HCT116 (cell line): ENCODE measurements at regions not wholly inside any gene's neighbourhood (a gene's known extent, or its start where the extent isn't known, plus 50 kb on each side); places are given as distances from the start of the nearest gene placed in this dataset.
"Not testable (repeated sequence)": the region's sequence is repeated elsewhere in the genome, so short reads cannot be mapped to it uniquely, and the experiment has no call there.

ENCODE experiments used
- ATAC-seq: fragments of 200-7000 bp; cut with Tn5 transposase; 2 replicates; pipeline ENCODE4 v1.9.1; 2020; ENCODE audit warnings: mild to moderate bottlenecking, moderate library complexity
- BruUV-seq: library from RNA; stranded (reverse); fragments of 400-500 nt; replicated peaks from 2 replicates; lab custom pipeline; 2021; lab: Mats Ljungman, UMichigan
- CTCF ChIA-PET: fragments of 300-600 bp; sonication (Branson Sonifier 250); formaldehyde crosslinking; loops from one replicate; lab custom pipeline; 2021; ENCODE audit warnings: antibody characterized with exemption; lab: Charles Lee
- POLR2A ChIA-PET: fragments of 300-600, 350-600 bp; sonication (Branson Sonifier 250); formaldehyde crosslinking; loops from one replicate; lab custom pipeline; 2021; ENCODE audit warnings: antibody characterized with exemption; lab: Charles Lee
- RAD21 ChIA-PET, 2 experiments: fragments of 300-600 bp; sonication (Branson Sonifier 250); formaldehyde crosslinking; loops; one replicate each; lab custom pipeline; 2023; ENCODE audit warnings: low total read pairs in 2 of 2; ENCODE audit not compliant: uncharacterized antibody in 2 of 2, unreplicated experiment in 2 of 2, low non-redundant PET in 1 of 2; lab: Charles Lee
- DNase-seq: peaks from one replicate; pipeline ENCODE4 v3.0.0-alpha.2; 2010; ENCODE audit warnings: low read depth, low spot score
- H2AFZ ChIP-seq: fragments of 200-600 bp; shearing (Covaris generic), sonication (generic); 2 replicates; pipeline ENCODE4 v1.6.1; 2017; ENCODE audit warnings: low read depth, mixed run types, mixed read lengths, antibody characterized with exemption, low read length; ENCODE audit not compliant: poor library complexity, severe bottlenecking
- H3K27ac ChIP-seq: 2 replicates; pipeline ENCODE4 v1.5.1; 2012; ENCODE audit warnings: low read depth, low read length
- H3K27me3 ChIP-seq: fragments of 200-600 bp; sonication (generic); 2 replicates; pipeline ENCODE4 v1.6.1; 2016; ENCODE audit warnings: mixed run types, low read length, mixed read lengths; ENCODE audit not compliant: insufficient read depth
- H3K36me3 ChIP-seq, 2 experiments: fragments of 200-500 bp in 1 of 2; fragments of 200-600 bp in 1 of 2; sonication (Bioruptor generic) in 1 of 2; sonication (generic) in 1 of 2; 2 replicates each; pipeline versions ENCODE4 v1.5.1 to v1.6.1; 2014 to 2016; ENCODE audit warnings: low read length in 2 of 2, inconsistent platforms in 1 of 2, mixed read lengths in 1 of 2, mixed run types in 1 of 2; ENCODE audit not compliant: insufficient read depth in 2 of 2, control insufficient read depth in 1 of 2
- H3K4me1 ChIP-seq, 2 experiments: fragments of 200-600 bp in 1 of 2; sonication (generic) in 1 of 2; 2 replicates each; pipeline versions ENCODE4 v1.5.1 to v1.6.1; 2012 to 2017; ENCODE audit warnings: low read length in 2 of 2, inconsistent platforms in 1 of 2, mild to moderate bottlenecking in 1 of 2, mixed read lengths in 1 of 2, mixed run types in 1 of 2, moderate library complexity in 1 of 2; ENCODE audit not compliant: insufficient read depth in 2 of 2, control insufficient read depth in 1 of 2
- H3K4me2 ChIP-seq: fragments of 200-600 bp; sonication (generic); 2 replicates; pipeline ENCODE4 v1.6.1; 2017; ENCODE audit warnings: mixed run types, low read length, mixed read lengths
- H3K4me3 ChIP-seq, 2 experiments: fragments of 200-600 bp in 1 of 2; sonication (generic) in 1 of 2; replicated peaks in 1 of 2; 2 replicates each; pipeline ENCODE4 v1.5.1; 2011 to 2016; ENCODE audit warnings: low read length in 2 of 2, control low read depth in 1 of 2, low read depth in 1 of 2, mild to moderate bottlenecking in 1 of 2, mixed read lengths in 1 of 2, mixed run types in 1 of 2
- H3K79me2 ChIP-seq: fragments of 200-600 bp; sonication (generic); 2 replicates; pipeline ENCODE4 v1.6.1; 2017; ENCODE audit warnings: mild to moderate bottlenecking, mixed run types, low read length, moderate library complexity, mixed read lengths; ENCODE audit not compliant: insufficient read depth
- H3K9ac ChIP-seq: fragments of 200-600 bp; sonication (generic); 2 replicates; pipeline ENCODE4 v1.6.1; 2016; ENCODE audit warnings: low read length, mixed read lengths
- H3K9me2 ChIP-seq: fragments of 200-600 bp; sonication (generic), shearing (Covaris generic); 2 replicates; pipeline ENCODE4 v1.6.1; 2017; ENCODE audit warnings: mixed run types, mild to moderate bottlenecking, moderate library complexity; ENCODE audit not compliant: insufficient read depth
- H3K9me3 ChIP-seq, 2 experiments: fragments of 200-500 bp in 1 of 2; fragments of 200-600 bp in 1 of 2; sonication (Bioruptor generic) in 1 of 2; sonication (generic) in 1 of 2; 2 replicates each; pipeline ENCODE4 v1.6.1; 2014 to 2017; ENCODE audit warnings: low read length in 2 of 2, mixed read lengths in 2 of 2, inconsistent platforms in 1 of 2, low read depth in 1 of 2, mild to moderate bottlenecking in 1 of 2, mixed run types in 1 of 2, moderate library complexity in 1 of 2; ENCODE audit not compliant: control insufficient read depth in 1 of 2, insufficient read depth in 1 of 2
- H4K20me1 ChIP-seq: fragments of 200-600 bp; sonication (generic), shearing (Covaris generic); 2 replicates; pipeline ENCODE4 v1.6.1; 2017; ENCODE audit warnings: mixed run types, mild to moderate bottlenecking, moderate library complexity; ENCODE audit not compliant: insufficient read depth
- CTCF ChIP-seq, 3 experiments: fragments of 200-600 bp in 1 of 3; sonication (generic) in 1 of 3; IDR thresholded peaks in 2 of 3; conservative IDR thresholded peaks in 1 of 3; 2 replicates each; pipeline ENCODE4 v1.5.1; 2012 to 2017; ENCODE audit warnings: low read depth in 2 of 3, low read length in 2 of 3, antibody characterized with exemption in 1 of 3, borderline replicate concordance in 1 of 3, control low read depth in 1 of 3, mild to moderate bottlenecking in 1 of 3, mixed read lengths in 1 of 3, mixed run types in 1 of 3, moderate library complexity in 1 of 3; ENCODE audit not compliant: insufficient read depth in 1 of 3
- EZH2 ChIP-seq: fragments of 200-600 bp; sonication (generic); IDR thresholded peaks from 2 replicates; pipeline ENCODE4 v1.6.1; 2017; ENCODE audit warnings: antibody characterized with exemption, mixed run types
- POLR2AphosphoS5 ChIP-seq: IDR thresholded peaks from 2 replicates; pipeline ENCODE4 v1.6.1; 2011; ENCODE audit warnings: mild to moderate bottlenecking, low read depth, low read length, moderate library complexity
- RAD21 ChIP-seq: IDR thresholded peaks from 2 replicates; pipeline ENCODE4 v1.6.1; 2012; ENCODE audit warnings: low read depth, mild to moderate bottlenecking
- intact Hi-C: fragments of 100-400 bp; cut with micrococcal nuclease; formaldehyde crosslinking; loops from 2 replicates; pipeline ENCODE4 v1.10.0; 2022

GRCh38 chr14:99037326-99037725 is 234.7 kb downstream of the BCL11B start:
- H3K9ac ChIP-seq, H3K27me3 ChIP-seq, H3K4me3 ChIP-seq, H3K9me3 ChIP-seq, H3K36me3 ChIP-seq, ATAC-seq, H4K20me1 ChIP-seq, H2AFZ ChIP-seq, H3K4me2 ChIP-seq, H3K27ac ChIP-seq, BruUV-seq, POLR2A ChIA-PET, H3K9me2 ChIP-seq, H3K79me2 ChIP-seq, DNase-seq: not testable (repeated sequence)
- RAD21 ChIA-PET = interaction anchor here in 1 of 2 experiments (0.6 kb wide), 1 partner anchor 193 kb away, joined by 3 read pairs; no protein-coding TSS in a partner anchor
- peaks cover 10 to 13% of the 10 kb centered on the region in 2 experiments for H3K4me1 ChIP-seq
- intact Hi-C loops = loop anchor here (5.0 kb wide), 1 partner anchor 235 kb away; the partner anchor contains the start of gene BCL11B
- CTCF ChIA-PET = interaction anchor here (1.0 kb wide), 1 partner anchor 181 kb away, joined by 3 read pairs; no protein-coding TSS in a partner anchor

DNA sequence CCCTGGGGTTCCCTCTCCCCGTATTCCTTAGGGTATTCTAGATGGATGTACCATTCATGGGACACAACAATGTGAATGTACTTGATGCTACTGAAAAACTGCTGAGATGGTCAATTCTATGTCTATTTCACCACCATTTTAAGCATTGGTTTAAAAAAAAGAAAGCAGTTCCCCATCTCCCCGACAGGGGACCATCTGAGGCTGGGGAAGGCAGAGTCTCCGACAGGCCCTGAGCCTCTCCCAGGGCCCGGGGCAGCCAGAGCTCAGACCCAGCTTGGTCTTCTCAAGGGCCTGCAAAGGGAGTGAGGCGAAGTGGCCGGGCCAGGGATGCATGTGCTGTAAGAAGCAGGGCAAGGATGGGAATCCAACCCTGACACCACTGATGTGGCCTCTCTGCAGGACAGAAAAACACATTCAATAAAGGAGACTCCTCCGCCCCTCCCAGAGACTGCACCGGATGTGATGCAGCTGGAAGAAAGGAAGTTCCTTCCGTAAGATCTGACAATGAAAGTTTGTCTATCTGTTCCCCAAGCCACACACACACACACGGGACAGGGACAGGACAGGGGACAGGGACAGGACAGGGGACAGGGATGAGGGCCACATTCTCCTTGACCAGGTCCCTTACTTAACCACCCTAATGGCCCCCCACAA is 234.1 kb downstream of the BCL11B start:
- no peak for DNase-seq

More for the DNA sequence above, 234.1 kb downstream of the BCL11B start:
- Histone ChIP-seq H2AFZ (no peak overlapping the region), H3K4me3 (no peak overlapping the region), H3K27ac (no peak overlapping the region), H3K9me2 (no peaks in the 10 kb centered on the region), H3K4me1 (peaks cover 10 to 13% of the 10 kb centered on the region in 2 experiments), H3K27me3 (no peaks in the 10 kb centered on the region), H3K79me2 (no peaks in the 10 kb centered on the region), H4K20me1 (no peaks in the 10 kb centered on the region), H3K9ac (no peak overlapping the region), H3K9me3 (no peaks in the 10 kb centered on the region), H3K4me2 (no peak overlapping the region), H3K36me3 (no peaks in the 10 kb centered on the region)
- TF ChIP-seq EZH2 (no peak), CTCF (IDR thresholded peaks at IDR 0.05 in 2 of 3, conservative IDR thresholded peaks at IDR 0.05 in 1 of 3; ENCODE audit: borderline replicate concordance in 1 of 3, insufficient read depth in 1 of 3, low read depth in 2 of 3, low read length in 2 of 3) (peak in 2 of 3 experiments; percentile 33; a peak in 3 of 6 replicates), POLR2AphosphoS5 (no peak), RAD21 (peak; percentile 33; the same call in 1 of the 2 replicates)
- 0 out of 2 replicates have a peak, but pooled peaks have one; percentile 33 for ATAC-seq
- ChIA-PET RAD21 (interaction anchor here in 1 of 2 experiments (0.6 kb wide), 1 partner anchor 193 kb away, joined by 3 read pairs; no protein-coding TSS in a partner anchor), POLR2A (no interaction called here), CTCF (interaction anchor here (1.0 kb wide), 1 partner anchor 181 kb away, joined by 3 read pairs; no protein-coding TSS in a partner anchor)
- intact Hi-C loops = loop anchor here (5.0 kb wide), 1 partner anchor 234 kb away; the partner anchor contains the start of gene BCL11B
- BruUV-seq = no TSS peak
